GM18507 (cell line): ENCODE measurements at regions not wholly inside any gene's neighbourhood (a gene's known extent, or its start where the extent isn't known, plus 50 kb on each side); places are given as distances from the start of the nearest gene placed in this dataset.
"Not testable (repeated sequence)": the region's sequence is repeated elsewhere in the genome, so short reads cannot be mapped to it uniquely, and the experiment has no call there.

Source experiments
- DNase-seq: peaks from one replicate; pipeline ENCODE4 v3.0.0; 2011; ENCODE audit warnings: low read depth; ENCODE audit not compliant: insufficient read length; ENCODE audit errors: extremely low spot score
- FAIRE-seq: peaks from 2 replicates; lab custom pipeline; 2011; peaks lifted over from hg19 to GRCh38; lab: Jason Lieb, UNC

DNA sequence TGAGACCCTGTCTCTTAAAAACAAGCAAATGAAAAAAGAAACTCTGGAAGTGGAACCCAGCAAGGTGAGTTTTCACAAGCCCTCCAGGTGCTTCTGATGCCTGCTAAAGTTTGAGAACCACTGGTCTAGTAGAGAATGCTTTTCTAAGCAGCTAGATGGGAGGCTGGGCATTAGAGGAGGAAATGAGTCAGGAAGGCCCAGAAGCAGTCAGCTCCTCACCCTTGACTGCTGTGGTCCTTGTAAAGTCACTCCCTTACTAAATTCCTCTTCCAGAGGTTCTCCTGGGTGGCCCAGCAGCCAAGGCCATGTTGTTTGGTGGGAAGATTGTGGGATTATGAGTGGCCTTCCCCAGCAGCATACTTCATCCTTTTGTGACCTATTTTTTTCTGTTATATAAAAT, 52.0 kb upstream of the FYN start:
- no peak for DNase-seq
- FAIRE-seq = no peak

DNA sequence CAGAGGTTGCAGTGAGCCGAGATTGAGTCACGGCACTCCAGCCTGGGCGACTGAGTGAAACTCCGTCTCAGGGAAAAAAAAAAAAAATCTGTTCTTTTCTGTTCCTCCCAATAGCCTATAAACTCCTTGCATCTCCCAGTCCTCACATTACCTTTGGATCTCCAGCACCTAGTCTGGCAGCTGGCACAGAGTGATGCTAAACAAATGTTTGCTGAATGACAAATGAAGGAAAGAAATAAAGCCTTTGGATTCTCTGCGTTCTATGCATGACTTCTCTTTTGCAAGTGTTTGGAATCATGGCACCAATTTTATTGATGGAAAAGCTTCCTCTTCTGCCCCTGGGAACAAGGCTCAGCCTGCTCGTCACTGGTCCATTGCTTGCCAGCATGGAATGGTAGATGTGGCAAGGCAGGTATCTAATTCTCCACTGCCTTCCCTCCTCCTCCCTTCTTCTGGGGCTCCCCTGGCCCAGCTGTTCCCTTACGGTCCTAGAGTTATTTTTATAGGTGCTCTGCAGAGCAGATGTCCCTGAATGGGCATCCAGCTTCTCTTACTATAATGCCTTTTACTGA, 53.6 kb upstream of the FYN start:
- DNase-seq = no peak
- FAIRE-seq = no peak

DNA sequence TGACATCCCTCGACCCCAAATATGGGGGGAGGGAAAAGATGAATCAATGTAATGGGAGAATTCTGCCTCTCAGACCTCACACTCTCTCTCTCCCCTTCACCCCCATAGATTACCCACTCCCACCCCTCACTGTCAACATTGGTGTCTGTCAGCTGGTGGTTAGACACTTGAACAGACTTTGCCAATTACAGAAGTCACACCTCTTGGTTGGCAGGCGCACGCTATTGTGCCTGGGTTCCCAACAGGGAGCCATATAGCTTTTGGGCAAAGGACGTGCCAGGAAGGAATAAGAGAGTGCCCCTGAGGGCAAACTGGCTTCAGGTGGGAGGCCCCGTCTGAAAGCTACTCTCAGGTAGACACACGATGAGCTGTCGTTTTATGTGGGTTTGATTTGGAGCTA, 54.1 kb upstream of the FYN start:
- FAIRE-seq (no peak), DNase-seq (no peak)

DNA sequence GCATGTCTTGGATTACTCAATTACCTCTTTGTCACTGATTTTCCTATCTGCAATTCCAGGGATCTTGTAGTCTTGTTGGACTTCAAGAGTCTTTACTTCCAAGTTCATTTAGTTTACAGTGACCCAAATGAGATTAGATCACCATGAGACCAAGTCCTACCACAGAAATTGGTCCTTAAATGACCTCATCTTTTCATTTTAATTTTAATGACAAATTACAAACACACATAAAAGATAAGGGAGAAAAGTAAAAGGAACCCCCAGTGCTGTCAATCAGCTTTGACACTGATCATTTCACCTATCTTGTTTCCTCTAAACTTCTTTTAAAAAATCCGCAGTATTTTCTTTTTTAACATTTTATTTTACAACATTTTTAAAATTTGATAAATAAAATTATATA, 54.9 kb upstream of the FYN start:
- DNase-seq = no peak
- FAIRE-seq = no peak

DNA sequence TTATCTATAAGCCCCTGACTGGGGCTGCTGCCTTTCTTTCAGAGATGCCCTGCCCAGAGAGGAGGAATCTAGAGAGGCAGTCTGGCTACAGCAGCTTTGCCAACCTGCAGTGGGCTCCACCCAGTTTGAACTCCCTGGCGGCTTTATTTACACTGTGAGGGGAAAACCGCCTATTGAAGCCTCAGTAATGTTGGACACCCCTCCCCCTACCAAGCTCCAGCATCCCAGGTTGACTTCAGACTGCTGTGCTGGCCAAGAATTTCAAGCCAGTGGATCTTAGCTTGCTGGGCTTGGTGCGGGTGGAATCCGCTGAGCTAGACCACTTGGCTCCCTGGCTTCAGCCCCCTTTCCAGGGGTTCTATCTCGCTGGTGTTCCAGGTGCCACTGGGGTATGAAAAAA, 61.4 kb upstream of the FYN start:
- DNase-seq, FAIRE-seq: not testable (repeated sequence)

- FAIRE-seq (no peak), DNase-seq (no peak)
These were observed 63.5 kb upstream of the FYN start for GRCh38 chr6:111936718-111937117.

DNA sequence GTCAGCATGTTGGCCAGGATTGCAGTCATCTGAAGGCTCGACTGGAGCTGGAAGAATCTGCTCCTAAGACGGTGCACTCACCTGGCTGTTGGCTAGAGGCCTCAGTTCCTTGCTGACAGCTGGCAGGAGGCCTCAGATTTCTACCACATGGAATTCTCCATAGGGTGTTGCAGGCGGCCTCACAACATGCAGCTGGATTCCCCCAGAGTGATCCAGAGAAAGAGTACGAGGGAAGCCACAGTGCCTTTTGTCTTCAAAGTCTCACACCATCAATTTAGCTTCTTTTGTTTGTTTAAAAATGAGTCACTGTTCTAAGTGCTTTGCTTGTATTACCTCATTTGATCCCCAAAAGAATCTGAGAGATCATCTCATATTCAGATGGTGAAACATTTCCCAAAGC, 65.5 kb upstream of the FYN start:
- FAIRE-seq (no peak), DNase-seq (no peak)

- no peak for DNase-seq
- FAIRE-seq = no peak
These were observed 66.7 kb upstream of the FYN start for GRCh38 chr6:111939902-111940301.

DNA sequence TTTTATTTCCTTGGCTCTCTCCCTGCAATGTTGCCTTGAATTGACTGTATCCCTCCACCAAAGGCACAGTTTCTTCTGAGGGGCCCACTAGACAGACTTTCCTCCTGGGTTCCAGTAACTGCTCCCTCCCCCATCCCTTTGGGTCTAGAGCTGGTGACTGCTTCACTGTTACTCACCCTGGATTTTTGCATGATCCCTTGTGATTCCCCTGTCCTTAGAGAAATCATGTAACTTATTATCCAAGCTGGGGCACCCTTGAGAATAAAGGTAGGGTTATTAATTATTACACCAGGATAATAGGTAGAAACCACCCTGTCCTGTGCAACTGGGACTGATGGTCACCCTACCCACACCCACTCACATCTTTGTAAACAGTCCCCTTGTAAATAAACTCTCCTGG, 67.5 kb upstream of the FYN start:
- no peak for FAIRE-seq
- DNase-seq = no peak

GRCh38 chr6:111941686-111942330, 68.6 kb upstream of the FYN start:
- FAIRE-seq = no peak
- DNase-seq = no peak

DNA sequence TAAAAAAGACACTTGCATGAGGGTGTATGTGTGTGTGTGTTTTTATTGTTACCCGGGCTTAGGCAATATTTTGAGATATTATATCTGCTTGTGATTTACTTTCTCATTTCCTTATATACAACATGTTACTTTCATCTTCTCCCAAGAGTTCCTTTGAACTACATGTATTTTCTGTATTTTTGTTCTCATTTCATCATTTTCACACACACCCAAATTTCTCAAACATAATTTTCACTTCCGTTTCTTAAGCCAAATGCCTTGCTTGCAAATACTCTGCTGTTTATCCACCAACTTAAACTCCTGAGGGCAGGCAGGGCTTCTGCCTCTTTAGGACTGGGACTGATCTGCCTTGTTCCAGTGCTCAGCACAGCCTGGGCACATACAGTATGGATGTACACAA, 69.3 kb upstream of the FYN start:
- no peak for FAIRE-seq
- no peak for DNase-seq

DNA sequence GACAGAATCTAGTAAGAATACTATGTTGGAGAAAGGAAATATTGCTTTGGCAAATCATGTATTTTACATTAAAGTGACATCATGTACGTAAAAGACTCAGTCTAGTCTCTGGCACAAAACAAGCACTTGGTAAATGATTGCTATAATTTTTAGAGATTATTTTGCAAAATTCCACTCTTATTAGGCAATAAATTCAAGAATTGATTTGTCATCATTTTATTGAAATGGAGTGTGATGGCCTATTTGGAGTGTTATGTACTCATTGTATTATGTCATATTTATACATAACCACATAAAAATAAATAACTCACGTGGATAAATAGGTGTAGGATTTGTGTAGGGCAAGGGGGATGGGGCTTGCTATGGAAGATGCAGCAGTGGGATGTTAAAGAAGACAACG, 70.0 kb upstream of the FYN start:
- no peak for FAIRE-seq
- DNase-seq = no peak

- FAIRE-seq = no peak
These were observed 70.5 kb upstream of the FYN start for GRCh38 chr6:111943726-111944125.

DNA sequence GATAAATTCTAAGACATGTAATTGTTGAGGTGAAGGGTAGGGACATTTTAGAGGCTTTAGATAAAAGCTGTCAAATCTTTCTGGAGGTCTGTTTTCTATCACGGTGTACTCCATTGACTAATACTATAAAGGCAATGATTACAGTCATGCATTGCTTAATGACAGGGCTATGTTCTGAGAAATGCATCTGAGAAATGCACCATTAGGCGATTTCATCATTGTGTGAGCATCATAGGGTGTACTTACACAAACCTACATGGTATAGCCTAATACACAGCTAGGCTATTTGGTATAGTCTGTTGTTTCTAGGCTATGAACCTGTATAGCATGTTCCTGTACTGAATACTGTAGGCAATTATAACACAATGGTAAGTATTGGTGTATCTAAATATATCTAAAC, 71.3 kb upstream of the FYN start:
- DNase-seq = no peak
- FAIRE-seq = no peak

More at GRCh38 chr6:111943726-111944125, 70.5 kb upstream of the FYN start:
- no peak for DNase-seq

GRCh38 chr6:111949546-111949945, 76.3 kb upstream of the FYN start:
- no peak for DNase-seq
- no peak for FAIRE-seq

- not testable (repeated sequence) for DNase-seq, FAIRE-seq
These were observed 76.7 kb upstream of the FYN start for GRCh38 chr6:111949984-111950383.

DNA sequence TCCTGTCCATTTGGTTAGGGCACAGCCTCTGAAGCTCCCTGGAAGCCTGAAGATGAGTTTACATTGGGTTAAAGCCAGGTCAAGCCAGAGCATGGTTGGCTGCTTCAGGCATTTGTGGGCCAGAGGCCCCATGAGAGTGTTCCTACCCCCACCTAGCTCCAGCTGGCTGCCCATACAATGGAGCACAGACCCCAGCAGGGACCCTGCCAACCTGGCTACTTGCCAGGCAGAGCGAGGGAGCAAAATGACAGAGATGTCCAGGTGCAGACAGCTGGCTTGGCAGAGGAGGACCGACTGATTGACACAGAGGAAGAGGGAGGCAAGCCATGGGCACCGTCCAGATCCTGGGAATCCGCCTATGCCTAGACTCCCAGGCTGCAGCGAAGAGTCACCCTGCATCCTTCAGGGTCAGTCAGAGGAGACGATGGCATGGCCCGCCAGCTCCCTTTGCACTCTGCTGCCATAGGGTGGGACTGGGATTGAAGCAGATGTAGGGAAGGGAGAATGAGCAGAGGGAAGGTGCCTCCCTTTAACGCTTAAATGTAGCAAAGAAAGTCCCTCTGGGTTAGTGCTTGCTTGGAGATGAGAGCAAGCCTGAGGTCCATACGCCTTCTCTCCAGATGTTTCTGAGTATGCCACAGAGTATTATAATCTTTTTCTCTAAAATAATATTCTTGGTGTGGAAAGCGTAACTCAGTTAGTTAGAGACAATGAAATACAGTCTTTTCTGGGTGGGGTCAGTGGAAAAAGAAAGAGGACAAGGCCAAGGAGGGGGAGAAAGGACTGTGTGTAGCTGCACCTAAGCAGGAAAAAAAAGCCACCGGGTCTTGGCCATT, 77.6 kb upstream of the FYN start:
- FAIRE-seq (no peak), DNase-seq (no peak)

DNA sequence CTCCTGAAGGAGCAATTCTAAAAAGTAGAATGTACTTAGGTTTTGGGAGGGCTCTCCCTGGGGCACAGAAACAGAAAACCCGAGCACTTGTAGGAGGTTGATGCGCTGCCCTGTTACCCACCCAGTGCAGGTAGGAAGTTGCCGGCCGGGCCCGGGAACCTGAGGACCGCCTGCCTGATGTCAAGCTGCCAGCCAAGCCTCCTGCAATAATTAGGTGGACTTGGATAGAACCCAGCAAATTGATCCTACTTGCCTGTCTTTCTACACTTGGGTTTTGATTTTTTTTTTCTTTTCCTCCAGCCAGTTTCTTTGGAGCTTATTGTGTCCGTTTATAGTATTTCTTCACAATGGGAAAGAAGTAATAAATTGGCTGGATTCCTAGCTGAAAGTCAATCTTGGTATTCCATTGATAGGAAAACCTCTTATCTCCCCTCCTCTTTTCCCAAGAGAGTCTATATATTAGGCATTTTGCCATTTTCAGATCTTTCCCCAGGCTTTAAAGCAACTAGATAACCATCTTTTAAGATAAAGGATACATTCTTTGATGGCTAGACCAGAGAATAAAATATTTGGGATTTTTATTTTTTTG, 78.3 kb upstream of the FYN start:
- no peak for FAIRE-seq

GRCh38 chr6:111952274-111952673, 79.0 kb upstream of the FYN start:
- no peak for DNase-seq
- no peak for FAIRE-seq

More for the DNA sequence above, 78.3 kb upstream of the FYN start:
- no peak for DNase-seq

DNA sequence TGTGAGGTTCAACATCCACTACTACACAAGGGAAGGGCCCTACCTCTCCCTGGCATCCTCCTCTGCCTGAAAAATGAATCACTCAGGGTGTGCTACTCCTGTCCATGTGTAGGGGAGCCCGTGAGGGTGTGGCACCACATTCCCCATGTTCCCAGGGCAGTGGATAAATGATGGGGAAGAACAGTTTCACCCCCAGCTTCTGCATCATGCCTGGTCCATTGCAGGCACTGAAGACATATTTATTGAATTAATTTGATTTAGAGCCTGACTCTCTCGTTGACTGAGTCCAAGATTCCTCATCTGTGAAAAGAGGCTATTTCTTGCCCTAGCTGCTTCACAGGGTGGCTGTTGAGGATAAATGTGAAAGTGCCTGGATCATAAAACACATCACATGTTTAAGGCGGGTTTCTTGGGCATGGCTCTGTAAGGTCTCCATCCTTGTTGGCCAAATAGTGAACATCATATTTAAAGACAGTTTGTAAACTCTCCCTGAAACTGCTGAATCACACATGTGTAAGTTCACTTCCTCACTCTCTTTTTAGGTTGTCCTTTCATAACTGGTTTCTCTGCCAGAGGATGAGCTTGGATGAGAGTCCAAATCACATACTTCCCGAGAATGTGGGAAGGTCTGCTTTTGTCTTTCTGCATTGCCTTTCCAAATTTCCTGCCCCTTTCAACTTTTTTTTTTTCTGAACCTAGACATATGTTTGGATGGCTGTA, 79.7 kb upstream of the FYN start:
- DNase-seq (no peak), FAIRE-seq (no peak)
